SK-N-MC (cell line): ENCODE measurements at regions not wholly inside any gene's neighbourhood (a gene's known extent, or its start where the extent isn't known, plus 50 kb on each side); places are given as distances from the start of the nearest gene placed in this dataset.

ENCODE experiments used
- EZH2 ChIP-seq: fragments of 200-600 bp; sonication (generic); IDR thresholded peaks from one replicate; pipeline ENCODE4 v1.6.1; 2017; ENCODE audit warnings: antibody characterized with exemption
- POLR2AphosphoS5 ChIP-seq: IDR thresholded peaks from 2 replicates; pipeline ENCODE4 v1.6.1; 2012; ENCODE audit warnings: mild to moderate bottlenecking, low read depth, low read length, borderline replicate concordance

- TF ChIP-seq EZH2, result no peak
- no peak for TF ChIP-seq POLR2AphosphoS5
Observed at GRCh38 chr3:80014576-80014975, 246.8 kb upstream of the ROBO1 start.
